ENCODE measurements at regions not wholly inside any gene's neighbourhood (a gene's known extent, or its start where the extent isn't known, plus 50 kb on each side); places are given as distances from the start of the nearest gene placed in this dataset.

GRCh38 chr9:89677702-89678395, 73.0 kb downstream of the GADD45G start:
- H3K9me3 ChIP-seq (ENCODE audit: control insufficient read depth in 1 of 2, insufficient read depth in 1 of 2, low read length in 2 of 2) = no peaks in the 10 kb centered on the region
- no peaks in the 10 kb centered on the region for H3K27me3 ChIP-seq (ENCODE audit: control insufficient read depth in 1 of 2, insufficient read depth in 2 of 2, low read length in 2 of 2)
- H3K4me1 ChIP-seq (ENCODE audit: insufficient read depth, low read length) = peaks cover 3% of the 10 kb centered on the region
- H3K4me3 Mint-ChIP-seq = no peak overlapping the region
- no peak for DNase-seq
- no peaks in the 10 kb centered on the region for H3K36me3 Mint-ChIP-seq (ENCODE audit: low read depth)
- H3K9me3 Mint-ChIP-seq = no peaks in the 10 kb centered on the region
- no peaks in the 10 kb centered on the region for H3K4me1 Mint-ChIP-seq (ENCODE audit: low read depth)
- no peak for TF ChIP-seq CTCF (IDR thresholded peaks at IDR 0.05)
- no peak for ATAC-seq (ENCODE audit: poor library complexity)
- H3K27ac ChIP-seq (ENCODE audit: low read depth in 1 of 2, low read length in 2 of 2) = no peak overlapping the region
- no peak overlapping the region for H3K4me3 ChIP-seq (ENCODE audit: low read length)
- POLR2A ChIA-PET = no interaction called here
- H3K36me3 ChIP-seq (ENCODE audit: insufficient read depth, low read length) = no peaks in the 10 kb centered on the region
- H3K27me3 Mint-ChIP-seq = no peaks in the 10 kb centered on the region
- H3K27ac Mint-ChIP-seq = no peak overlapping the region
- CTCF ChIA-PET = no interaction called here
- intact Hi-C loops (cut with DNase I, micrococcal nuclease) = no loop called here

- H3K27me3 Mint-ChIP-seq = no peaks in the 10 kb centered on the region
- Histone ChIP-seq H3K27me3 (ENCODE audit: control insufficient read depth in 1 of 2, insufficient read depth in 2 of 2, low read length in 2 of 2) (no peaks in the 10 kb centered on the region), H3K4me1 (ENCODE audit: insufficient read depth, low read length) (peaks cover 3% of the 10 kb centered on the region), H3K36me3 (ENCODE audit: insufficient read depth, low read length) (no peaks in the 10 kb centered on the region), H3K27ac (ENCODE audit: low read depth in 1 of 2, low read length in 2 of 2) (no peak overlapping the region), H3K4me3 (ENCODE audit: low read length) (no peak overlapping the region), H3K9me3 (ENCODE audit: control insufficient read depth in 1 of 2, insufficient read depth in 1 of 2, low read length in 2 of 2) (no peaks in the 10 kb centered on the region)
- H3K4me1 Mint-ChIP-seq (ENCODE audit: low read depth) = no peaks in the 10 kb centered on the region
- ATAC-seq (ENCODE audit: poor library complexity) (no peak), DNase-seq (no peak)
- no peak for TF ChIP-seq CTCF (IDR thresholded peaks at IDR 0.05)
- no peaks in the 10 kb centered on the region for H3K36me3 Mint-ChIP-seq (ENCODE audit: low read depth)
- no peaks in the 10 kb centered on the region for H3K9me3 Mint-ChIP-seq
- ChIA-PET CTCF (no interaction called here), POLR2A (no interaction called here)
- no peak overlapping the region for H3K27ac Mint-ChIP-seq
- H3K4me3 Mint-ChIP-seq = no peak overlapping the region
- intact Hi-C loops (cut with DNase I, micrococcal nuclease) = no loop called here
Measured at GRCh38 chr9:89678396-89679015, 73.7 kb downstream of the GADD45G start.

GRCh38 chr9:89679016-89679415, 74.2 kb downstream of the GADD45G start:
- Mint-ChIP-seq H3K27ac (no peak overlapping the region), H3K4me3 (no peak overlapping the region), H3K36me3 (ENCODE audit: low read depth) (no peaks in the 10 kb centered on the region), H3K27me3 (no peaks in the 10 kb centered on the region), H3K4me1 (ENCODE audit: low read depth) (no peaks in the 10 kb centered on the region), H3K9me3 (no peaks in the 10 kb centered on the region)
- Histone ChIP-seq H3K9me3 (ENCODE audit: control insufficient read depth in 1 of 2, insufficient read depth in 1 of 2, low read length in 2 of 2) (no peaks in the 10 kb centered on the region), H3K27ac (ENCODE audit: low read depth in 1 of 2, low read length in 2 of 2) (no peak overlapping the region), H3K4me3 (ENCODE audit: low read length) (no peak overlapping the region), H3K4me1 (ENCODE audit: insufficient read depth, low read length) (peaks cover 3% of the 10 kb centered on the region), H3K36me3 (ENCODE audit: insufficient read depth, low read length) (no peaks in the 10 kb centered on the region), H3K27me3 (ENCODE audit: control insufficient read depth in 1 of 2, insufficient read depth in 2 of 2, low read length in 2 of 2) (no peaks in the 10 kb centered on the region)
- intact Hi-C loops (cut with DNase I, micrococcal nuclease) = no loop called here
- DNase-seq (no peak), ATAC-seq (ENCODE audit: poor library complexity) (no peak)
- TF ChIP-seq CTCF (IDR thresholded peaks at IDR 0.05) = no peak
- CTCF ChIA-PET = no interaction called here
- POLR2A ChIA-PET = no interaction called here

Data from CD4-positive, alpha-beta T cell (primary cell).